GM21576 (cell line): ENCODE measurements at regions not wholly inside any gene's neighbourhood (a gene's known extent, or its start where the extent isn't known, plus 50 kb on each side); places are given as distances from the start of the nearest gene placed in this dataset.

Experiments used
- ATAC-seq: cut with Tn5 transposase; IDR thresholded peaks from one replicate; pipeline ENCODE4 v1.9.1; 2021; ENCODE audit warnings: mild to moderate bottlenecking, moderate library complexity; ENCODE audit not compliant: unreplicated experiment

GRCh38 chr16:50425044-50425443, 56.3 kb upstream of the BRD7 start:
- ATAC-seq, result no peak

DNA sequence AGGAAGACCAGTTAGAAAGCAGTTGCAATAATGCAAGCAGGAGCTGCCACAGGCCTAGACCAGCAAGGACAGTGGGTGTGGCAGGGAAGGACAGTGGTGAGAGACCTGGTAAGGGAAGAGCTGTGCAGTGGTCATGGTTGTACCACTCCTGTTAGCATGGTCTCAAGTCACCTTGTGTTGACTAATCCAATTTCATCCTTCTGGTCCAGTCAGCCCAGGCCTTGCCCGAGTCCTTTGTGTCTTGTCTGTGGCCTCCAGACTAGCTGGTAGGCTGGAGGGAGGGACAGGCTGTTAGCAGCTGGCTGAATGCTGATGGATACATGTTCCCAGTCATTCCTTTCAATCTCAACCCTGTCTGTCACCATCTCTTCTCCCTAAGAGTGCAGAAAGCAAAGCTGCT, 54.1 kb upstream of the BRD7 start:
- no peak for ATAC-seq

DNA sequence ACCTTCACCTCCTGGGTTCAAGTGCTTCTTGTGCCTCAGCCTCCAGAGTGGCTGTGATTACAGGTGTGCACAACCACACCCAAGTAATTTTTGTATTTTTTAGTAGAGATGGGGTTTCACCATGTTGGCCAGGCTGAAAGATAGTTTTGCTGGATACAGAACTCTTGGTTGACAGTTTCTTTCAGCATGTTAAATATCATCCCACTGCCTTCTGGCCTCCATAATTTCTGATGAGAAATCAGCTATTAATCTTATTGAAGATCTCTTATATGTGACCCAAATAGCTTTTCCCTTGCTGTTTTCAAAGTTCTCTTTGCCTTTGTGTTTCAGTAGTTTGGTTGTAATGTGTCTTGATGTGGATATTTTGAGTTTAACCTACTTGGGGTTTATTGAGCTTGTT, 50.3 kb upstream of the BRD7 start:
- no peak for ATAC-seq
